Natural killer cell (primary cell): ENCODE measurements at regions not wholly inside any gene's neighbourhood (a gene's known extent, or its start where the extent isn't known, plus 50 kb on each side); places are given as distances from the start of the nearest gene placed in this dataset.

ENCODE experiments used
- ATAC-seq, 3 donors: fragments of 150-1000 bp in 2 of 3; fragments of 200-7000 bp in 1 of 3; cut with Tn5 transposase; 1 replicate in 1 of 3; 2 replicates in 2 of 3; pipeline ENCODE4 v1.10.0; 2021; ENCODE audit warnings: mild to moderate bottlenecking in 2 of 3, moderate library complexity in 2 of 3
- DNase-seq, 2 donors: peaks; one replicate each; pipeline versions ENCODE4 v3.0.0 to v3.0.0-alpha.2; 2013 to 2021; ENCODE audit warnings: mixed read lengths in 1 of 2
- H3K27ac ChIP-seq: one replicate; pipeline ENCODE4 v1.5.1; 2013; ENCODE audit warnings: mild to moderate bottlenecking, low read length
- H3K27me3 ChIP-seq: one replicate; pipeline ENCODE4 v1.6.1; 2013; ENCODE audit warnings: low read length; ENCODE audit not compliant: control insufficient read depth, insufficient read depth
- H3K36me3 ChIP-seq: one replicate; pipeline ENCODE4 v1.6.1; 2013; ENCODE audit warnings: low read length; ENCODE audit not compliant: control insufficient read depth, insufficient read depth
- H3K4me1 ChIP-seq: one replicate; pipeline ENCODE4 v1.6.1; 2013; ENCODE audit warnings: low read length; ENCODE audit not compliant: control insufficient read depth, insufficient read depth
- H3K4me3 ChIP-seq: one replicate; pipeline ENCODE4 v1.5.1; 2013; ENCODE audit warnings: low read length
- H3K9me3 ChIP-seq: one replicate; pipeline ENCODE4 v1.6.1; 2013; ENCODE audit warnings: low read length; ENCODE audit not compliant: control insufficient read depth, insufficient read depth
- H3K27ac Mint-ChIP-seq, 2 donors: one replicate each; pipeline ENCODE4 v1.8.0; 2022; ENCODE audit warnings: mild to moderate bottlenecking in 2 of 2, mixed read lengths in 2 of 2, moderate library complexity in 1 of 2
- H3K27me3 Mint-ChIP-seq, 2 donors: one replicate each; pipeline ENCODE4 v1.8.0; 2022; ENCODE audit warnings: low read depth in 2 of 2, mixed read lengths in 2 of 2
- H3K36me3 Mint-ChIP-seq: one replicate; pipeline ENCODE4 v1.8.0; 2022; ENCODE audit warnings: mixed read lengths
- H3K4me1 Mint-ChIP-seq, 2 donors: one replicate each; pipeline ENCODE4 v1.8.0; 2022; ENCODE audit warnings: mixed read lengths in 2 of 2
- H3K4me3 Mint-ChIP-seq: one replicate; pipeline ENCODE4 v1.8.0; 2022; ENCODE audit warnings: mild to moderate bottlenecking, moderate library complexity, mixed read lengths
- H3K9me3 Mint-ChIP-seq, 2 donors: one replicate each; pipeline ENCODE4 v1.8.0; 2022; ENCODE audit warnings: mixed read lengths in 2 of 2
- CTCF ChIP-seq: fragments of 200-600 bp; IDR thresholded peaks from one replicate; pipeline ENCODE4 v1.8.0; 2022; ENCODE audit warnings: antibody characterized with exemption
- WGBS: methylation state at CpG from one replicate; pipeline ENCODE4 v1.1.7; 2013; ENCODE audit warnings: missing lambda C conversion rate; ENCODE audit not compliant: insufficient coverage; 5-methylcytosine and 5-hydroxymethylcytosine counted together
- intact Hi-C: fragments of 100-400 bp; cut with micrococcal nuclease; formaldehyde crosslinking; loops from one replicate; pipeline ENCODE4 v1.14.2; 2022

DNA sequence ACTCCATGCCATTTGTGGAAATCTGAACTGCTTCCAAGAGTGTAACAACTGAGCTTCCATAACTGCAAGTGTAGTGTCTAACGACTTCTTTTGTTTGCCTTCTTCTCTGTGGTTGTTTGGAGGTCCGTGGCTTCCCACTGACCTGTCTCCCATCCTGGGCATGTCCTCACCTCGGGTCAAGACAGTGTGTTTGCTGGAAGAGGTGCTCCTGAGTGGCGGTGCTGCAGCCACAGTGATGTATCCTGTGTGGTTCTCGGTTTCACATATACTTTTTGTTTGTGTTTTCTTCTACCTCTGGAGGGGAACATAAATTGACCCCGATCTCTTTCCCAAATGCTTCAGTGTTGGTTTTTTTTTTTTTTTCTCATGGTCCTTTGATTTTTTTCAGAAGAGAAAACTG, 84.7 kb upstream of the NPVF start:
- Mint-ChIP-seq H3K27me3 (peaks cover 7 to 8% of the 10 kb centered on the region in 2 donors), H3K4me1 (no peaks in the 10 kb centered on the region), H3K36me3 (no peaks in the 10 kb centered on the region), H3K4me3 (no peak overlapping the region), H3K27ac (no peak overlapping the region), H3K9me3 (no peaks in the 10 kb centered on the region)
- H3K27me3 ChIP-seq = no peaks in the 10 kb centered on the region
- ATAC-seq (no peak), DNase-seq (no peak)
- no peaks in the 10 kb centered on the region for H3K36me3 ChIP-seq
- no peak for TF ChIP-seq CTCF
- no peaks in the 10 kb centered on the region for H3K4me1 ChIP-seq
- intact Hi-C loops = no loop called here
- no peak overlapping the region for H3K4me3 ChIP-seq
- no peak overlapping the region for H3K27ac ChIP-seq
- 57% methylated on average over 5 of the region's 6 CpGs for WGBS
- H3K9me3 ChIP-seq = no peaks in the 10 kb centered on the region

GRCh38 chr7:25313526-25313925, 85.2 kb upstream of the NPVF start:
- Histone ChIP-seq H3K4me3 (no peak overlapping the region), H3K27me3 (no peaks in the 10 kb centered on the region), H3K4me1 (no peaks in the 10 kb centered on the region), H3K9me3 (no peaks in the 10 kb centered on the region), H3K27ac (no peak overlapping the region), H3K36me3 (no peaks in the 10 kb centered on the region)
- peaks cover 7 to 8% of the 10 kb centered on the region in 2 donors for H3K27me3 Mint-ChIP-seq
- H3K4me1 Mint-ChIP-seq = no peaks in the 10 kb centered on the region
- no peaks in the 10 kb centered on the region for H3K9me3 Mint-ChIP-seq
- DNase-seq (no peak), ATAC-seq (no peak)
- H3K36me3 Mint-ChIP-seq = no peaks in the 10 kb centered on the region
- H3K27ac Mint-ChIP-seq = no peak overlapping the region
- TF ChIP-seq CTCF = no peak
- intact Hi-C loops = no loop called here
- WGBS = 68% methylated on average over 1 of the region's 1 CpG
- no peak overlapping the region for H3K4me3 Mint-ChIP-seq

- DNase-seq (no peak), ATAC-seq (no peak)
- Mint-ChIP-seq H3K36me3 (no peaks in the 10 kb centered on the region), H3K4me3 (no peak overlapping the region), H3K4me1 (no peaks in the 10 kb centered on the region), H3K27me3 (peaks cover 7 to 8% of the 10 kb centered on the region in 2 donors), H3K27ac (no peak overlapping the region), H3K9me3 (no peaks in the 10 kb centered on the region)
- Histone ChIP-seq H3K4me3 (no peak overlapping the region), H3K9me3 (no peaks in the 10 kb centered on the region), H3K4me1 (no peaks in the 10 kb centered on the region), H3K27me3 (no peaks in the 10 kb centered on the region), H3K27ac (no peak overlapping the region), H3K36me3 (no peaks in the 10 kb centered on the region)
- TF ChIP-seq CTCF = no peak
- intact Hi-C loops = no loop called here
- 86% methylated on average over 5 of the region's 5 CpGs for WGBS
Observed at GRCh38 chr7:25314094-25314730, 85.9 kb upstream of the NPVF start.

- 86% methylated on average over 7 of the region's 10 CpGs for WGBS
- H3K36me3 Mint-ChIP-seq = no peaks in the 10 kb centered on the region
- intact Hi-C loops = no loop called here
- no peak overlapping the region for H3K4me3 Mint-ChIP-seq
- no peak for TF ChIP-seq CTCF
- no peak overlapping the region for H3K27ac ChIP-seq
- H3K4me1 ChIP-seq = no peaks in the 10 kb centered on the region
- no peaks in the 10 kb centered on the region for H3K4me1 Mint-ChIP-seq
- H3K27ac Mint-ChIP-seq = no peak overlapping the region
- no peak for DNase-seq
- no peak for ATAC-seq
- H3K27me3 Mint-ChIP-seq = peaks cover 9 to 12% of the 10 kb centered on the region in 2 donors
- H3K36me3 ChIP-seq = no peaks in the 10 kb centered on the region
- H3K4me3 ChIP-seq = no peak overlapping the region
- no peaks in the 10 kb centered on the region for H3K27me3 ChIP-seq
- no peaks in the 10 kb centered on the region for H3K9me3 Mint-ChIP-seq
- no peaks in the 10 kb centered on the region for H3K9me3 ChIP-seq
Observed at GRCh38 chr7:25314731-25315267, 86.5 kb upstream of the NPVF start.
